RCC 7860 (cell line): ENCODE measurements at regions not wholly inside any gene's neighbourhood (a gene's known extent, or its start where the extent isn't known, plus 50 kb on each side); places are given as distances from the start of the nearest gene placed in this dataset.

Experiments
- DNase-seq: peaks from one replicate; pipeline ENCODE4 v3.0.0-alpha.2; 2015; ENCODE audit warnings: low spot score
- FAIRE-seq: peaks from 2 replicates; lab custom pipeline; 2012; peaks lifted over from hg19 to GRCh38; lab: Jason Lieb, UNC

DNA sequence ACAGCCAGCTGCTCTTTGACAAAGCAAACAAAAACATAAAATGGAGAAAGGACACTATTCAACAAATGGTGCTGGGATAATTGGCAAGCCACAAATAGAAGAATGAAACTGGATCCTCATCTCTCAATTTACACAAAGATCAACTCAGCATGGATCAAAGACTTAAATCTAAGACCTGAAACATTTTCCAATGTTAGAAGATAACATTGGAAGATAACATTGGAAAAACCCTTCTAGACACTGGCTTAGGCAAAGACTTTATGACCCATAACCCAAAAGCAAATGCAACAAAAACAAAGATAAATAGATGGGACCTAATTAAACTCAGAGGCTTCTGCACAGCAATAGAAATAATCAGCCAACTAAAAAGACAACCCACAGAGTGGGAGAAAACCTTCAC lies 425.7 kb upstream of the SEMA3D start:
- FAIRE-seq: no peak
- no peak for DNase-seq

DNA sequence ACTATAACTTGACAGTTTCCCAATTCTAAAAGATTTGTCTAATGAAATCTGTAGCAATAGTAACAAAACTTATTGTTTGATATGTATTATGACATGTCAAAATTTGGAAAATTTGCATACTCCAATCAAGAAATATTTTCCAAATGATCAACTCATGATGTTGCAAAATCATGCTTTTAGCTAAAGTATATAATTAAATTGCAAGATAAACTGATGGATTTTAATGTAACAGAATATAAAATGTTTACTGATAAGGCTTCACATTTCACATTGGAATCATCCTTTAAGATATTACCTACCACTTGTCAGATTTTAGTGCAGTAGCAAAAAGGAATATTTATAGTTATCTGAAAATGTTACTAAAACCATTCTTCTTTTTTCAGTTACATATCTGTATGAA lies 421.9 kb upstream of the SEMA3D start:
- DNase-seq (no peak), FAIRE-seq (no peak)

DNA sequence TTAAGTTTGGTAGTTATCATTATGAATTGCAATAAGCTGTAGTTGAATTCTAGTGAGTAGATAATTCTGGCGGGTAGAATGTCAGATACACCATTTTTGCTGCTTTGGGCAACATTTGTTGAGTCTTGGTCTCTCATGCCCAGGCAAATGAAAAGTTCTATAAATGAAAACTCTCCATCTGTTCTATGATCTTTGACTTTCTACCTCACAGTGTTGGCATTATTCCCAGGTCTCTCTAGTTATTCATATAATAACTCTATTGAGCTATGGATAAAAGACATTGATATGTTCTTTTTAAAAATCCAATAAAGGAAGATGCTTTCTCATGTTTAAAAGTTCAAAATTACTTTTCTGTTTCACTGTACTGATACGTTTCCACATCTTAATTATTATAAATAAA lies 415.3 kb upstream of the SEMA3D start:
- FAIRE-seq: no peak
- no peak for DNase-seq

DNA sequence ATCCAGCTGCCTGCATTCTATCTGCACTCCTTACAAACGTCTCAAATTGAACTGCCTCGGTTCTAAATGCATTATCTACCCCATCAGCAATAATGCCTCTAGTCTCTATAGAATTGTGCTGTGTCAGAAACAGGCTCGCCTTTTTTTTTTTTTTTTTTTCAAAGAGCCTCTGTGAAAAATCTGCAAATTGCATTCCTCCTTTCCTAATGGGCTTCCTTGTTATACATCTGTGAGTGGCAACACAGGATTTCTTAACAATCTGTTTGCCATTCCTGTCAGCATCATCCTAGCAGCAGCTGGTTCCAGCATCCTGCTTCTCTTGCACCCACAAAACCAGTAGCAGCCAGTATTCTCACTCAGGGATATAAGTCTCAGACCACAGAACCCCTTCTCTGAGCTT lies 413.5 kb upstream of the SEMA3D start:
- no peak for FAIRE-seq
- DNase-seq: no peak

DNA sequence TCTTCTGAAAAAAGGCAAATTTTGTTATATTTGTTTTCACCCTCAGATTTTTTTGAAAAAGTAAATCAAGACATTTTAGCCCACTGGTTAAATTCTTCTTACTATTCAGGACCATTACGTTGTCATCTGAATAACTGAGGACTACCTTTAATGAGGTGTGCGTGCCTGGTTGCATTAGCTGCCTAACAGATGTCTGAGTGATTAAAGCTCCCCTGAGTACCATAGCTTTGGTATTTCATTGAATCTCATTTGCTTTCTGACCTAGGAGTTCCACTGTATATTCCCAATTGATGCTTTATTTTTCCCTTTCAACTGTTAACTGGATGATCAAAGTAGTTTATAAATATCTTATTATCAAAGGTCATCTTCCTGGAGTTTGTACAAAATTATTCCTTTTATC lies 410.0 kb upstream of the SEMA3D start:
- DNase-seq: no peak
- no peak for FAIRE-seq

DNA sequence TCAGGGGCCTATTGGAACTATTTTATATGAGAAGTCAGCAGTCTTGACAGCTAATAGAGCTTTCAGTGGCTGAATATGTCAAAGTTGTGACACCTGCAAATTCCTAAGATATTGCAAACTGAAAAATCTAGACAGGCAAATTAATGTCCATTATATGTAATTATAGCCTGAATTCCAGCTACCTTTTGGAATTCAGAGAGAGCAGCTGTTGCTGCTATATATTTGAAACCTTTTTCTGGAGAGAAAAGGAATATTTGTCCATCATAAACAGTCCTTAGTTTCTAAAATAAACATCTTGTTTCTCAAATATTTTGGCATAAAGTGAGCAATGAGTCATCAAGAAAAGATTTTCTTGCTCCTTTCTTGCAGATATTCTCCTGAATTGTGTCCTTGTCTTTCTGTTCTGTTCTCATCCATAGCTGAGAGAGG lies 408.9 kb upstream of the SEMA3D start:
- FAIRE-seq: no peak

DNA sequence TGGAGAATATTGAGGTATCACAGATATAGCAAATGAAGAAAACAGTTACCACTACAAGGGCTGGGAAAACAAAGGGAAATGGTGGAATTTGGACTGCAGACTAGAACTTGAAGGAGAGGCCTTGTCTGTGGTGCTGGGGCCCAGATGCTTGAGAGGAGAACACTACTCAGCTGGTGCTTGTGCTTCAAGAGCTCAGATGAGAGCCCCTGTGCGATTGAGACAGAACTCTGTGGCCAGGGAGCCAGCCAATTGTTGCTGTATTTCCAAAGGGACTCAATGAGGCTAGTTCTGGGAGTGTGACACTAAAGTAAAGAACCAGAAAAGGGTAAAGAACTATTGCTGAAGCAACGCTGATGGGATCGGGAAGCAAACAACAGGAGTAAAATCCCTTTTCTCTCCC lies 406.5 kb upstream of the SEMA3D start:
- FAIRE-seq (no peak), DNase-seq (no peak)

More for the DNA sequence above, 408.9 kb upstream of the SEMA3D start:
- no peak for DNase-seq

DNA sequence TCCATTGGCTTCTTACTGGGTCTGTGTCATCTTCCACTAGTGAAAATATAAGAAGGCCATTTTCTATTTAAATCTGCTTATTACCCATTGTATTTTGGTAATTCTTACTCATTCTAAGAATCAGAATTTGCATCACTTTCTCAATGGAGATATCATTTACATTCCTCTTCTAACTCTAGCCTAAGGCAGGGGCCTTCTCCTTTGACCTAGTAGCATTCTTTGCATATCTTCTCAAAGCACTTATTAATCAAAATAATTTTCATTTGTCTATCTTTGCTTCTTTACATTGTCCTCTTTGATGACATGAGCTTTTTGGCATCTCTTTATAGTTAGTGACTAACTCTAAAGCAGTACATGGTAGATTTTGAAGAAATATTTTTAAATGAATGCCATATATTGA lies 400.9 kb upstream of the SEMA3D start:
- DNase-seq (no peak), FAIRE-seq (no peak)

DNA sequence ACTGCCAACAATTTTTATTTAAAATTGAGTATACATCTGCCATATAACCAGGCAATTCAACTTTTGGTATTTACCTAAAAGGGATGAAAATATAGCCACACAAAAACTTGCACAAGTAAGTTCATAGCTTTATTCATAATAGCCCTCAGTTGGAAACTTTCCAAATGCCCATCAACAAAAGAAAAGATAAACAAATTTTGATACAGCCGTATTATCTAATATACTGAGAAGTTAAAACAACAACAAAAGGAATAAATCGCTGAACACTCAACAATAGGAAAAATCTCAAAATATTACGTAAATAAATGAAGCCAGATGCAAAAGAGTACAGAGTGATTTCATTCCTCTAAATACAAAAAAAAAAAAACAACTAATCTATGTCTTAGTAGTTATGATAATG lies 399.2 kb upstream of the SEMA3D start:
- FAIRE-seq: no peak
- DNase-seq: no peak

DNA sequence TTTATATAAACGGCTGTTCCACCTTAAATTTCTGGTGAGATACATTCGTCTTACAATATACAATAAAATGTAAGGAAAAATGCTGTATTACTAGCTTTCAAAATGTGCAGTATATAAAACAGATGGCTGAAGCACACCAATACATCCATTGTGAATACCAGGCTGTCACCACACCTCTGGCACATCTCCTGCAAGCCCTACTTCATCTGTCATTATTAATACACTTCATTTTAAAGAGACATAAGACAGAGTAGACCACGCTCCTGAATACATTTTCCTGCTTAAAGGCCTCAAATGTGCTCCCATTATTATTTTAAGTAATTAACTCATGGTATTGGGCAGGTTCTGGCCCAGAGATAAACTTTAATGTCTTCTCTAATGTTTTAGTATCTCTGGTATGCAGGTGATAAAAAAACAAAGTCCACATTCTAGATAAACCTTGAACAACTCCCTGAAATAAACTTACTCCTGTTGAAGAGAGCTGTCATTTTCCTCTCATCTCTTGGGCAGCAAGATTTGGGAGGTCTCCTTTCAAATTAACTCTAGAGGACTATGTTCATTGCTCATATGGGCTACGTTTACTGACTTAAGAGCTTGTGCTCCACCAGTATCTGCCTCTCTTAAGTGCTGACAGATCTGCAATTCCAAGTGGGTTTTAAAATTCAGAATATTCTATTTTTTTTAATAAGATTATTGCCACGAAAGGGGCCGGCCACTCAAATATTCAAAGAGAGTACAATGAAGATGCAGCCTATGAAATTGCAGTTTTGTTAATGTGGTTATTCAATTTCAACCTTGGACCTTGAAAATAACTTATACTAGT lies 396.5 kb upstream of the SEMA3D start:
- FAIRE-seq (no peak), DNase-seq (no peak)

DNA sequence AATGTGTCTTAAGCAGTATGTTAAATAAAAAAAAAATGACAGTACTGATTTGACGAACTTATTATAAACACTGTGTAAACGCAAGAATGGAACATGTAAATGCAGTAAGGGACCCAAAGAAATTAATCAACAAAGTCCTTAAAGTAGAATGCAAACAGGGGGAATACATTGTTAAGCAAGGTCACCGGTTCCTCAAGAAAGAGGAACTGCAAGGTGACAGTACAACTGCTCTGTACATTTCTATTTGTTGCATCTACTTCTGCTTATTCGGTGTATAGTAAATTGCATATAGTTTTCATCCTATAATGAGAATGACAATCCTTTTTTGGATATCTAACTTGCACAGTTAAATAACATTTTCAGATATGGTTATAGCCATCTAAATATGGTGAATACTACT lies 387.0 kb upstream of the SEMA3D start:
- no peak for FAIRE-seq

DNA sequence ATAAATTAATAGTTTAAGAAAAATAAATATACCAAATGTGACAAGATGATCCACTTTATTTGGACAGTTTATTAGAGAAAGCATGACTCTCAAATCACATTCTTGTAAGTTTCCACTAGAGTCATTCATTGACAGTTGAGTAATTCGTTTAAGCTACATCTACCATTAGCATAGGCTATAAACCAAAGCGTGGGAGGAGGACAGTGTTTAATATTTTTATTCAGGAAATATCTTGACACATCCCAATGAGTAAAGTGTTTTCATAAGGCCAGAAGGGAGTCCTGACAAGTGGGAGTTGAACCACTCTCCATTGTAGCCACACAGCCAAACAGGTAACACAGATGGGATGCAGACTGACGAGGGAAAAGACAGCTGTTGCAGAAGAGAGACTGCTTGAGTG lies 386.5 kb upstream of the SEMA3D start:
- DNase-seq (no peak), FAIRE-seq (no peak)

More for the DNA sequence above, 387.0 kb upstream of the SEMA3D start:
- no peak for DNase-seq

DNA sequence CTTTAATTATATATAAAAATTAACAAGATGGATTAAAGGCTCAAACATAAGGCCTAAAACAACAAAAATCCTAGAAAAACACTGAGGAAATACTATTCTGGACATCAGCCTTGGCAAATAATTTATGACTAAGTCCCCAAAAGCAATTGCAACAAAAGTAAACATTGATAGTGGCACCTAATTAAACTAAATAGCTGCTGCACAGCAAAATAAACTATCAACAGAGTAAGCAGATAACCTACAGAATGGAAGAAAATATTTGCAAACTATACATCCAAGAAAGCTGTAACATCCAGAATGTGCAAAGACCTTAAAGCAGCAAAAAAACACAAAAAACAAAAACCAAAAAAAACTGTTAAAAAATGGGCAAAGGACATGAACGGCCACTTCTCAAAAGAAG lies 384.0 kb upstream of the SEMA3D start:
- no peak for DNase-seq
- no peak for FAIRE-seq

DNA sequence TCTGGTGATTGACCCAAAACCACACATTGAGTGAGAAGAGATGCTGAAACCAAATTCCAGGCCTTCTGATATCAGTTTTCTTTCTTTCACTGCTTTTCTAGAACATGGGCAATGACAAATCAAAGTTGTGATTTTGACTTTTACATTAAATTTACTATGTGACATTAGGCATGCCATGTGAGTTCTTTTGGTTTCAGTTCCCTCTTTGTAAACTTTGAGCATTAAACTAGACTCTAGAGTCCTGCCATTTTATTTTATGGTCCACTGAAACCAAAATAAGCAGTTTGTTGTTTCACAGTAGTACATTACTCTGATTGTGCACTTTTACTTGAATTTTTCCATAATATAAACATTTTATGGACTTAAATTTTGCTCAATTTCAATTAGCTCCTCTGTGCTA lies 381.1 kb upstream of the SEMA3D start:
- DNase-seq (no peak), FAIRE-seq (no peak)

DNA sequence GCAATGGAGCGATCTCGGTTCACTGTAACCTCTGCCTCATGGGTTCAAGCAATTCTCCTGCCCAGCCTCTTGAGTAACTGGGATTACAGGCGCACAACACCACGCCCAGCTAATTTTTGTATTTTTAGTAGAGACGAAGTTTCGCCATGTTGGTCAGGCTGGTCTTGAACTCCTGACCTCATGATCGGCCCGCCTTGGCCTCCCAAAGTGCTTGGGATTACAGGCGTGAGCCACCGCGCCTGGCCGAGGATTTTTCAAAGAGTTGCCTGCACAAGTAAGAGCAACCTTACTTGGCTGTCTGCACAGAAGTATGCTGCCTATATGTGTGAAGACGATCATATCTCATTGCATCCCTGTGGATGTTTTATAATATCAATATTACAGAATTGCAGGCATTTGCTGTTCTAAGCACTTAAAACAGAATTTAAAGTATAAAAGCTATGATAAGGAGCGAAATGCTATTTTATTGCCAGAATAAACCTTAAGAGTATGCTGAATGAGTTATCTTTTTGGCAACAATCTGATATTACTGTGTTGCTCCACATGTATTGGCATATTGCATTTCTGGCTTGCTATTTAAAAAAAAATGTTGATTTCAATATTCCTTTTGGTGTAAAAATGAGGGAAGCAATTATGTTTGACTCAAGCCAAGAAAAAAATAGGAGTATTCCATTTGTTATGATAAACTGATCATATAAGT lies 379.4 kb upstream of the SEMA3D start:
- DNase-seq (no peak), FAIRE-seq (no peak)

DNA sequence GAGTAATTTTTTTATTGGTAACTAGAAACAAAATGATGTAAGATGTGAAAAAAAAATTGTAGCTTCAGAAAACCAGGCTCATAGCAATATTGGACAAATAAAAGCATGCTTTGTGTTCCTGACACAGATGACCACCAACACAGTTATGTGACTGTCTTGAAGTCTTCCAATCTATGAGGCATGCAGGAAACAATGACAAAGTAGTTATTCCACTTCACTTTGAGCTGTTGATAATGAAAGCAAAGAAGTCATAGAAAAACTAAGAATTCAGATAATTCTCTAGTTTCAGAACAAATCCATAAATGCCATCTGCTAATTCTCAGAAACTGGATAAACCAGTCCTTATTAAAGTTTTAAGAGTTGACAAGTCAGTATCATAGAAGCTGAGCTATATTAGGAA lies 378.4 kb upstream of the SEMA3D start:
- no peak for FAIRE-seq
- DNase-seq: no peak

DNA sequence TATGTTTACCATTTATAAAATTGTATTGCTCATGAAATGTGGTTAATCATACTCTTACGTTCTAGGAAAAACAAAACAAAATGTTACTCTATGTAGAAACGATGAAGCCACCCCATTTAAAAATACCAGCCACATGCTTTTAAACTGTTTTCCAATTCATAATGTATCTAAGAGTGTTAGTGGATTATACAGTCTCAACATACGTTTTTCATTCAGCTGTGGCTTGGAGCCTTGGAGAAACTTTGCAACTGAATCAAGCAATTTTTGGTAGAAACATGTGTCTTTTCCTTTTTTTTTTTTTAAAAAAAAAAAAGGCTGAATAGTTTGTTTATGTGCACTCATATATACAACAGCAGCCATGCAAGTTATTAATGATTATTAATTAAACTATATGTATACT lies 378.0 kb upstream of the SEMA3D start:
- FAIRE-seq: no peak

DNA sequence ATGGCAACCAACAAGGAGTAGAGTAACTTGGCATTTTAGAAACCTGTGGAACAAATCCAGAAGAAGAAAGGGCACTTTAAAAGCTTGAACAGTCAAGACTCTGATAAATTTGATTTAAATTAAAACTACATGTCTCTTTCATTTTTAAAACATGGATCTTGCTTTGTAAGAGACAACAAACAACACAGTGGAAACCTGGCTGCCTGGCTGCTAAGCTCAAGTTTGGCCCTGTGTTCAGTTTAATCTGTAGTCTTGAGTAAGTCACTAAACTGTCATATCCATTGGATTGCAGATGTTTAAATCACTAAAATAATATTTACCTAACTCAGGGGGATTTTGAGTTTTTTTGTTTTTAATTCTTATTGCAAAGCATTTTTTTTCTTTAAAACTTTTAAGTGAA lies 374.9 kb upstream of the SEMA3D start:
- FAIRE-seq (no peak), DNase-seq (no peak)

More for the DNA sequence above, 378.0 kb upstream of the SEMA3D start:
- DNase-seq: no peak

DNA sequence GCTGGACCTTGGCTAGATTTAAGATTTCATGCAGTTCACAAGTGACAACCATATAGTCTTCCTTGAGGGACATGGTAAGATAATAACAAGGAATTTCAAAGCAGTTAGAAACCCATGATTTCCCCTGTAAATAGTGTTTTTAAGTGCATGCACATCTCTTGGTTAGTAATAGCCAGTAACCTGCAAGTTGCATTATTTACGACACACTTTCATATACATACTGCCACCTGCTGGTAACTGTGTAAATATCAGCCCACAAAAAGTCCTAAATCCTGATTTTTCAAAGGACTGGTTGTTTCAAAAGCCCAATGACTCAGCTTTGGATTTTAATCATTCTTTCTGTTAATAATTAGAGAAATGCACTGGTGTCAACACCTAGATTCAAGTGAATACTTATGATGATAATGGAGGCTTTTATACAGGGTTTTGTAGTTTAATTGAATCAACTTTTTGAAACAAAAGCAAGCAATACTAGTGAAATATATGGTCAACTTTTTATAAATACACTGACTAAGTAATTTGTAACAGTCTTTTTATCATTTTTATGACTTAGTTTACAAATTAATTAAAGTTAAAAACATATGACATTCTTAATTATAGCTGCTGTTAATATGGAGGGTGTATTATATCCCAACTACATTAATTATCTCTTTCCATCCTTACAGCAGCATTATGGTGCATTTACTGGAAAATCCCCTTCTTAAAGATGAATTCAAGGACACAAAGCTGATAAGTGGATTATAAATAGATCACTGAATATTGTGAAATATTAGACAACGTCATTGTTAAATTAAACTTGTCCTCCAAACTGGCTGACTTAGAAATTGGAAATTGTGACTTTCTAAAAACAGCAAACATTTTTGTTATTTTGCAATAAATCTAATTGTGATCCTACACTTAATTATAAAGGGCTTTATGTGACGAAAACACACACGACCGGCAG lies 367.7 kb upstream of the SEMA3D start:
- DNase-seq (peak; percentile 60), FAIRE-seq (peak; percentile 90)

DNA sequence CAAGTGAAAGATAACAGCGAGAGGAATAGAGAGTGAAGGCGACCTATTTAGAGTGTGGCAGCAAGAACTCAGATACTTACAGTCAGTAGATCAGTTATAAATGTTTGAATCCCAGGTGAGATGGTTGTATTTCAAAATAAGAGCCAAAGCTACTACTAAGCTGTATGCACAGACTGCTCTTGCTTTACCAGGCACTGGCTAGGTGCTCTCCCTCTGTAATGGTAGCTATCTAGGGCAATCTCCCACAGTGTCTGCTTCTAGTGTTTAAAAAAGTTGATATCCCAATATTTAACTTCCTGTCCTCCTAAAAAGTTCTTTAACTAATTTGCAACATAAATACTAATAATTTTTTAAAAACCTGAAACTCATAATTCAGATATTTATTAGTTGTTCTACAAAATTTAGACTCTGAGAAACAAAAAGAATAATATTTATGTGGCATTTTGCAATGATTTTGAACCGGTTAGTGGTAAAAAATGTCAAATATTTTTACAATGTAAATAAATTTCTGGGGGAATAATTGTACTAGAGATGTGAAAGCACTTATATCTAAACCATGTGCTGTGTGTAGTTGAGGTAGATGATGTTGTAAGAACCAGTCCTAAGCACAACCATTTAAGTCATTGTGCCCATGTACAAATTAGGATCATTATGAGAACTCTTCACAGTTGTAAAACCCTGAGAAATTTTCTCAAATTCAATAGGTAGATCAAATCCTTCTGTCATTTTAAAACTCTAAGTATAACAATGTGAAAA lies 349.3 kb upstream of the SEMA3D start:
- DNase-seq: no peak

DNA sequence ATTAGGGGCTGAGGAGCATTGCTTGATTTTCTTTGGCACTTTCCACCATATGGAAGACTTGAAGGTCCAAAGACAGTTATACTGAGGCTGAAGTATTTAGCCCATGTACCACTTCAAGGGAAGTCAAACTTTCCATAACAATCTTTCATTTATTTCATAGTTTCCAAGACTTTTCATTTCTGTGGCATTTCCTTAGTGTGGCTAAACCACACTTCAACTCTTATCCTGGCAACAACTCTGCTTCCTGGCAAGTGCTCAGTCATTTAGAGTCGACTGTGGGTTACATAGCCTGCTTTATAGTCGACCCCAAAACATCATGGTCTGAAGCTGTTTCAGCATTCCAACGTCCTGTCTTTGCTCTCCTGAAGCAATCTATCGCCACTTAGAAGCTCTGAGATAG lies 343.0 kb upstream of the SEMA3D start:
- FAIRE-seq (no peak), DNase-seq (no peak)

More for the DNA sequence above, 349.3 kb upstream of the SEMA3D start:
- FAIRE-seq: no peak
